ENCODE measurements at regions not wholly inside any gene's neighbourhood (a gene's known extent, or its start where the extent isn't known, plus 50 kb on each side); places are given as distances from the start of the nearest gene placed in this dataset.

- H4K20me1 ChIP-seq (replicated peaks in 1 of 2; ENCODE audit: control insufficient read depth in 1 of 2, insufficient read depth in 2 of 2, low read length in 2 of 2) = no peaks in the 10 kb centered on the region
- H3K4me1 ChIP-seq (replicated peaks in 1 of 4; ENCODE audit: control insufficient read depth in 3 of 4, insufficient read depth in 4 of 4, low read length in 3 of 4) = no peaks in the 10 kb centered on the region
- no peak overlapping the region for H3K18ac ChIP-seq (ENCODE audit: extremely low read depth, low read length)
- FAIRE-seq (no peak), DNase-seq (ENCODE audit: low read depth in 1 of 2, low spot score in 2 of 2) (no peak)
- no peak overlapping the region for H2BK15ac ChIP-seq (ENCODE audit: low read length)
- no peak overlapping the region for H2BK5ac ChIP-seq (ENCODE audit: low read depth, low read length)
- no peak overlapping the region for H3K14ac ChIP-seq (ENCODE audit: insufficient read length)
- H3K9me3 ChIP-seq (ENCODE audit: insufficient read depth in 2 of 2, low read depth in 1 of 2, low read length in 1 of 2) = no peaks in the 10 kb centered on the region
- H2AFZ ChIP-seq (ENCODE audit: low read length) = no peak overlapping the region
- no peak overlapping the region for H3K4me3 ChIP-seq (ENCODE audit: extremely low read depth in 1 of 4, insufficient read depth in 2 of 4, low read depth in 3 of 4, low read length in 4 of 4)
- H3K23me2 ChIP-seq (ENCODE audit: low read depth, low read length) = no peaks in the 10 kb centered on the region
- TF ChIP-seq CREB1 (IDR thresholded peaks at IDR 0.05) (no peak), CTBP2 (IDR thresholded peaks at IDR 0.05; ENCODE audit: borderline replicate concordance, insufficient read depth, insufficient read length, low read length) (no peak), JUN (IDR thresholded peaks at IDR 0.05; ENCODE audit: low read depth, low read length) (no peak), RXRA (IDR thresholded peaks at IDR 0.05; ENCODE audit: insufficient read depth, low read depth, low read length) (no peak), ATF2 (IDR thresholded peaks at IDR 0.05; ENCODE audit: low read length) (no peak), HDAC2 (IDR thresholded peaks at IDR 0.05; ENCODE audit: borderline replicate concordance in 1 of 2, low read depth in 2 of 2, low read length in 2 of 2) (no peak), CBX5 (IDR thresholded peaks at IDR 0.05; ENCODE audit: low read depth, low read length) (no peak), RBBP5 (IDR thresholded peaks at IDR 0.05; ENCODE audit: borderline replicate concordance, low read depth, low read length) (no peak), BCL11A (IDR thresholded peaks at IDR 0.05; ENCODE audit: low read depth in 2 of 2, low read length in 2 of 2) (no peak), POLR2AphosphoS5 (IDR thresholded peaks at IDR 0.05; ENCODE audit: low read depth, low read length) (no peak)
- no peak overlapping the region for H3K56ac ChIP-seq (replicated peaks; ENCODE audit: insufficient read length, low read depth, low read length)
- WGBS, 2 experiments (ENCODE audit: extremely low coverage in 1 of 2, insufficient coverage in 1 of 2, insufficient read length in 1 of 2, insufficient replicate concordance in 2 of 2, low coverage in 1 of 2, low lambda C conversion rate in 2 of 2, missing lambda C conversion rate in 1 of 2) = 78% methylated on average over 5 of the region's 5 CpGs; no CpG with 5 or more reads in 1 of the 2 experiments
- H3K23ac ChIP-seq (ENCODE audit: insufficient read length) = no peak overlapping the region
- no peak overlapping the region for H3K27ac ChIP-seq (ENCODE audit: low read depth, low read length)
- H3K36me3 ChIP-seq (ENCODE audit: control insufficient read depth in 2 of 4, insufficient read depth in 4 of 4, low read length in 3 of 4) = no peaks in the 10 kb centered on the region
- no peak overlapping the region for H2BK20ac ChIP-seq (ENCODE audit: low read length)
- no peaks in the 10 kb centered on the region for H3K27me3 ChIP-seq (replicated peaks in 1 of 4; ENCODE audit: control insufficient read depth in 3 of 4, extremely low read depth in 1 of 4, insufficient read depth in 3 of 4, low read length in 3 of 4)
- no peak overlapping the region for H4K5ac ChIP-seq (ENCODE audit: insufficient read length, low read depth, low read length)
- no peak overlapping the region for H2BK12ac ChIP-seq (ENCODE audit: low read depth, low read length)
- H3K4ac ChIP-seq (replicated peaks; ENCODE audit: insufficient read length, low read depth, low read length) = no peak overlapping the region
- H3K79me2 ChIP-seq (ENCODE audit: control insufficient read depth in 1 of 2, insufficient read depth in 2 of 2, low read length in 2 of 2) = no peaks in the 10 kb centered on the region
- H3K4me2 ChIP-seq (ENCODE audit: insufficient read depth in 1 of 2, low read depth in 2 of 2, low read length in 2 of 2) = no peak overlapping the region
- H3K79me1 ChIP-seq (ENCODE audit: low read depth, low read length) = no peaks in the 10 kb centered on the region
- H4K91ac ChIP-seq (replicated peaks; ENCODE audit: insufficient read length, low read length) = no peak overlapping the region
- no peak overlapping the region for H3K9ac ChIP-seq (replicated peaks in 1 of 4; ENCODE audit: extremely low read depth in 1 of 4, low read depth in 3 of 4, low read length in 3 of 4)
- H4K8ac ChIP-seq (ENCODE audit: extremely low read depth, insufficient read depth, low read length) = no peak overlapping the region
- ChIA-PET POLR2A (ENCODE audit: partially characterized antibody) (no interaction called here), CTCF (ENCODE audit: partially characterized antibody) (no interaction called here)
- H2AK5ac ChIP-seq (ENCODE audit: low read depth, low read length) = no peak overlapping the region
- H2BK120ac ChIP-seq (replicated peaks; ENCODE audit: low read depth, low read length) = no peak overlapping the region
Measured at GRCh38 chr21:22444990-22445389, 1446.8 kb downstream of the NCAM2 start.

Measured in H1 (cell line).